GDM1 (cell line): ENCODE measurements at regions not wholly inside any gene's neighbourhood (a gene's known extent, or its start where the extent isn't known, plus 50 kb on each side); places are given as distances from the start of the nearest gene placed in this dataset.

Experiments
- DNase-seq: peaks from one replicate; lab custom pipeline; 2025; lab: John Stamatoyannopoulos, UW

- no peak for DNase-seq
Observed at GRCh38 chr2:5482929-5483331, 209.3 kb upstream of the SOX11 start.

- DNase-seq: no peak
Observed at GRCh38 chr2:5484868-5485267, 207.3 kb upstream of the SOX11 start.

DNA sequence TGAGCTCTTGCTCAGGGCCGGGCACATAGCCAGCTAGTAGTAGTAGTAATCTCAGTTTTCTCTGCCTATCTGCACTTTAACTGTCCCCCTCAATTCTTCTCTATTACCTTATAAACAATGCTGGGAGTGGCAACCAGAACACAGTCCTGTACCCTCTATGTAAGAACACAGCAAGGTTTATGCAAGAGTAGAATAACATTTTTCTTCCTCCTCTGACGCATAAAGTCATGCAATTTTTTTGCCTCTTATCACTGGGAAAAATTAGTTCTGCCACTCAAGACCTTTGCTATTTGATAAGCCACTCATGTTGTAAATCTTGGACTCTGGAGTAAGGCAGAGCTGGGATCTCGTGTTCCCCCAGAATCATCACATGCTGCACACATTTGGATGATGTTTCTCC is 200.7 kb upstream of the SOX11 start:
- no peak for DNase-seq

DNA sequence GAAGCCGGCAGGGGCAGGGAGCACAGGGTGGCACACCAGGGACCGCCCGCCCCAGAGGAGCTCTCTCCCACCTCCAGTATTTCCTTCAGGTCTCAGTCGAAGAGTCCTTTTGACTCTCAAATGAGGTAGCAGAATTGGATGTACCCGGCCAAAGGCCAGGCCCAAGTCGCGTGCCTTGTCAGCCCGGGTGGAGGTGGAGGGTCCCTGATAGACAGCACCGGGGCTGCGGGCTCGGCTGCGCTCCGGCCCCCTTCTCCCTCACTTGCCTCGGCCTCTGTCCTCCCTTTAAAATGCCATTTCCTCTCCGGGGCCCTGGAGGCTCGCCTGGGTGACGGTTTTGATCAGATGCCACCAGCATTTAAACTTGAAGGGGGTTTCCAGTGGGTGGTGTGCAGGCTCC is 198.9 kb upstream of the SOX11 start:
- DNase-seq: no peak

DNA sequence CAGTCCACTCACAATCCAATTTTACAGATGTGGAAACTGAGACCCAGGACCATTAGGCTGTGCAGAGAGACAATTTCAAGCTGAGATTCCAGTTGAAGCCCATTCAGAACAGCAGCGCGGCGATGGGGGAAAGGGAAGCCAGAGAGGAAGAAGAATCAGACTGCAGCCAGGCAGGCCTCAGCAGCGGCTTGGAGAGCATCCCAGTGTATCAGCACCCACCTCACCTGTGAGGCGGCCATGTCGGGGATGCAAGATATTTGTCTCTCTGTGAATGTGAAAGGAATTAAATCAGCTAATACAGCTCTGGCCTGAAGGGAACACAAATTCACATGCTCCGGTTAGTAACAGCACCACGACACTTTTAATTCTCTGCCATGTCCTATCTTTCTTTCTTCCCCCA is 198.0 kb upstream of the SOX11 start:
- DNase-seq: no peak

DNA sequence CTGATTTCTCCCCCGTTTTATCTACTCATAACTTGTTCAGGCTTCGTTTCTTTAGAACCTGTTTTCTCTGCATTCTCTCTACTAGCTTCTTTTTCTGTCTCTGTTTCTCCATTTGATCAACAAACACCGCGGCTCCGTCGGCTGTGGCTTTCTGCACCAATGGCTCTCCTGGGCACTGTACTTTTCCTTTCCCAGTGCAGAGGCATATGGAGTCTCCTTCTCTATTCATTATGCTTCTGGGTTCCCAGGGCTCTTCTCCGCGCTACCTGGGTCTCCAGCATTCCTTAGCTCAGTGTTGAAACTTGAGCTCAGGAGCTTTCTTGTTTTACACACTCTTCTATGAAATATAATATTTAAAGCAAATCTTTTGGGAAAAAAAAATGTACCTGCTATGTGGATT is 196.6 kb upstream of the SOX11 start:
- no peak for DNase-seq

GRCh38 chr2:5497874-5498273 is 194.3 kb upstream of the SOX11 start:
- DNase-seq: no peak

DNA sequence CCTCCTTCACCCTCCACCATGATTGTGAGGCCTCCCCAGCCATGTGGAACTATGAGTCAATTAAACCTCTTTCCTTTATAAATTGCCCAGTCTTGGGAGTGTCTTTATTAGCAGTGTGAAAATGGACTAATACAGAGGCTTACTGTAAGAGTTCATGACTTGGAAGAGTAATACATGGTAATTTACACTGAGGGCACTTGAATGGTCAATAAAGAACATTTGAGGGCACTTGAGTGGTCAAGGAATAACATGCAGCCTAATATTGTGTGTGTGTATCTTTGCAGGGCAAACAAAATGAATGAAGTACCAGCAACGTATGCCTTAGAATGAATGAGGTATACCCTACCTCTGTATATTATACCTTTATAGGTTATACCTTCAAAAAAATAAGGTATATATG is 190.4 kb upstream of the SOX11 start:
- DNase-seq: no peak

GRCh38 chr2:5502385-5502784 is 189.8 kb upstream of the SOX11 start:
- DNase-seq: no peak

GRCh38 chr2:5504756-5505155 is 187.4 kb upstream of the SOX11 start:
- no peak for DNase-seq

GRCh38 chr2:5507367-5507766 is 184.8 kb upstream of the SOX11 start:
- DNase-seq: no peak

DNA sequence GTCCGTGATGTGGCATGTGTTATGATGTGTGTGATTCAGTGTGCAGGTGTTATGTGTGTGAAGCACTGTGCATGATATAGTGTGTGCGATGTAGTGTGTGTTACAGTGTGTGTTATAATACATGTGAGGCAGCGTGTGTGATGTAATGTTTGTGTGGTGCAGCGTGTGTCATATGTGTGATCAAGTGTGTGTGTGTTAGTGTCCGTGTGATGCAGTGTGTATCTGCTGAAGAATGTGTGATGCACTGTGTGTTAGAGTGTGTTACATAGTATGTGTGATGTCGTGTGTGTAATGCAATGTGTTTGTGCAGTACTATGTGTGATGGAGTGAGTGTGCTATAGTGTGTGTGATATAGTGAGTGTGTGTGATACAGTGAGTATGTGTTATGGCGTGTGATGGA is 182.8 kb upstream of the SOX11 start:
- no peak for DNase-seq

- DNase-seq: no peak
Observed at GRCh38 chr2:5510082-5510481, 182.1 kb upstream of the SOX11 start.

DNA sequence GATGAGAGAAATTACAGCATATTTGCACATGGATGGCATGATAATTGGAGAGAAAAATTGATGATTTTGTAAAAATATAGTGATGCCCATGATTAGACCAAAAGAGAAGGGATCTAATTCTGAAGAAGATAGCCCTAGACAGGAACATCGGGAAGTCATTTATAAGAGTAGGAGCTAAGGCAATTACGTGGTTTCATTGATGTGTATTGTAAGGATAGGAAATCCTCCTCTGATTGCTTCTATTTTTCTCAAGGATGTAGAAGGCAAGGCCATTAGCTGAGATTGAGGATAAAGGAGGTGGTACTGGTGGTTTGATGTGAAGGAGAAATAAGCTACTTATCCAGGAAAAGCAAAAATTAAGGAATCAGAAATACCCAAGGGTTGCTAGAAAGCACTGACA is 176.5 kb upstream of the SOX11 start:
- DNase-seq: no peak

DNA sequence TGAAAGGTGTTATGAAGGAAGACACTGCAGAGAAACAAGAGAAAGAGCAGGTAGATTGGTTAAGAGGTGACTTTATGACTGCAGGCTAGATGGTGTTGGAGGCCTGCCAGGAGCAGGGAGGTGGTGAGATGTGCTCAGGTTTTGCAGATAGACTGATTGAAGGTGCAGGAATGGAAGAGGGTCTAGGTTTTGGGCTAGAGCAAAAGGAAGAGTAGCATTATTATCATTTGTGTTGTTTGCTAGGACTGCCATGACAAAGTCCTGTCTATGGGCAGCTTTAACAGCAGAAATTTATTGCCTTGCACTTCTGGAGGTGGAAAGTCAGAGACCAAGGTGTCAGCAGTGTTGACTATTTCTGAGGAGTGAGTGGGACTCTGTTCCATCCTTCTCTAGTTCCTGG is 172.9 kb upstream of the SOX11 start:
- no peak for DNase-seq

- DNase-seq: no peak
Observed at GRCh38 chr2:5520463-5520972, 171.7 kb upstream of the SOX11 start.

- DNase-seq: no peak
Observed at GRCh38 chr2:5521461-5521860, 170.7 kb upstream of the SOX11 start.

DNA sequence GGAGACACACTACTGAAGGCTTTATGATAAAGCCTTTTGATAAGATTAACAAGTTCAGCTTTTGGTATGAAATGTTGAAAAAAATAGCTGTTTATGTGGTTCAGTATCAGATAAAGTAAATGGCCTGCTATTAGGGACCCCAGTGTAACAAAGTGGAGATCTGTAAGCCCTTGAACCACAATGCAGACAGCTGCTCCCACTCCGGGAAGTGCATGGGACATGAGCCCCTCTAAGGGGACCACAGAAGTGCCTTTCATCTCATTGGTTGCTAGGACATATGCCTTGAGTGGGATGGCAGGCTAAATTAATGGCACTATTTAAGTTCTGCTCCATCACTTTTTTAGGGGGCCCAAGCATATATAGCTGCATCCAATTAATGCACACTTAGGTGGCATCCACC is 167.6 kb upstream of the SOX11 start:
- no peak for DNase-seq

DNA sequence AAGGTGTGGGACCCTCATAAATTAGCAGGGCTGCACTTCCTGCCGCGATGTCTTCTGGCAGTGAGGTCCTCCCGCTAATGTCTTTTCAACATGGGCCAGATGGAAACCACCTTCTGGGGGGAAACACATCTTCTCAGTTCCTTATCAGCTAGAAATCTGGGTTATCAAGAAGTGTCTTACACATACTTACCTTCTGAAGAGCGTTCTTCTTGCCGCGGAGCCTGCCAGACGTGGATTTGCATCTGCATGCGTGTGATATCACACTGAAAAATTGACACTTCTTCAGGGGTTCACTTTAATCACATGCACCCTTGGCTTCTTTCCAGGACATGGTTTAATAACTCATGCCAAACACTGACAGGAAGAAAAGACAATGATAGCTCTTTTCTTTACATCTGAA is 163.5 kb upstream of the SOX11 start:
- DNase-seq: no peak

DNA sequence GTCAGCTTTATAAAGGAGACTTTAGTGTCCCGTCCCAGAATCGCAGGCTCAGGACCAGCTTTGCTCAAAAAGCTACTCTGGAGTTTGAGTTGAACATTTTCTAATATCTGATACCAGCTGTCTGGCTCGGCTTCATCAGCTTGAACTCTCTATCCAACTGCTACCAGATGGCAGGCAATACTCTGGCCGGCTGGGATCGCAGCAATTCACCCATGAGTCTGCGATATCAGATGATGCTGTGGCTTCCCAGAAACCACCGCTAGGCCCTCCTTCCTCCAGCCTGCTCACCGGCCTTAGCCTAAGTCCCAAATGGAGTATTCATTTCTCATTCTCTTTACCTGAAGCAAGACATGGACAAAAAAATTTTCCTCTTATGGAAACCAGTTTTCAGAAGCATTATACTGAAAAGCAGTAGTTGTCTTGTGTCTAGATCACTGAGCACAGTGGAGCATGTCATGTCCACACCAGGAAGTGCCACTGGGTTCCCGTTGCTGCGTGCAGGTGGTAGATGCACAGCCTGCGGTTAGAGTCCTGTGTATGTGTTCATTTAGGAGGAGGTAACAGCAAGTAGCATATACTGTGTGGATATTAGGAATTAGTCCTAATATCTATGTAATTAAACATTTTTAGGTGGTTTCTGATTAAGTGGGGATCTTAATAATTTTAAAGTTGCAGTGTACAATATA is 162.0 kb upstream of the SOX11 start:
- DNase-seq: no peak

DNA sequence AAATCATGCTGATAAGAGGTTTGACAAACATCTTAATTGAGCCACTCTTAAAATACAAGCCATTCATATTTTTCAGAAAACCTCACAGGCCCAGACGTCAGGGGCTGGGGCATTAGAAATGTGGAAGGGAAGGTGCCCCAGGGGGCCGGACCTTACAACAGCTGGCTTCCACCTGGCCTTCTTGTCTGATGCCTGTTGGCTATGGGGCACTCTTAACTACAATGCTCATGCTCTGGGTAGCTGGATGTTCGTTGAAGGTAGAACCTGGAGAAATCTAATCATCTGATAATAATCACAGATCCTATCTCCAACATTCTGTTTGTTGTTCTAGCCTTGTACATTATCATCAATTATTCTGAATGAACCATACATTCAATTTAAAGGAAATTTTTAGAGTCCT is 156.9 kb upstream of the SOX11 start:
- DNase-seq: no peak

GRCh38 chr2:5537180-5537688 is 154.9 kb upstream of the SOX11 start:
- DNase-seq: no peak

DNA sequence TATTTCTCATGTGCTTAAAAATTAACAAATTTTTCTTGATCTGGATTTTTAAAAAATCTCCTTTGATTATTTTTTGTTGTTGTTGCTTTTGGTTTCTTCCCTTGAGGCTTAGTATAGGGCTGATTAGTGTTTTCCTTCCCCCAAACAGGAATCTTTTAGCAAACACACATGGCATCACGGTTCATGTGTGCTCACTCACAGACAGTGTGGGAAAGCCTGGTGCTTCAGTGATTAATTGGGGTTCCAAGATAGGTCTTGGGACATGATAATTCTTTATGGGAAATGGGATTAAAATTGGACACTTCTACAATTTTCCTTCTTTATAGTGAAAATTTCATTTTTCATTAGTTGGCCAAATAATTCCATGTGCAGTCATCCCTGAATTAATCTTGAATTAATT is 153.9 kb upstream of the SOX11 start:
- DNase-seq: no peak

GRCh38 chr2:5538772-5539171 is 153.4 kb upstream of the SOX11 start:
- no peak for DNase-seq
